ENCODE measurements at regions not wholly inside any gene's neighbourhood (a gene's known extent, or its start where the extent isn't known, plus 50 kb on each side); places are given as distances from the start of the nearest gene placed in this dataset.
"Not testable (repeated sequence)": the region's sequence is repeated elsewhere in the genome, so short reads cannot be mapped to it uniquely, and the experiment has no call there.

DNA sequence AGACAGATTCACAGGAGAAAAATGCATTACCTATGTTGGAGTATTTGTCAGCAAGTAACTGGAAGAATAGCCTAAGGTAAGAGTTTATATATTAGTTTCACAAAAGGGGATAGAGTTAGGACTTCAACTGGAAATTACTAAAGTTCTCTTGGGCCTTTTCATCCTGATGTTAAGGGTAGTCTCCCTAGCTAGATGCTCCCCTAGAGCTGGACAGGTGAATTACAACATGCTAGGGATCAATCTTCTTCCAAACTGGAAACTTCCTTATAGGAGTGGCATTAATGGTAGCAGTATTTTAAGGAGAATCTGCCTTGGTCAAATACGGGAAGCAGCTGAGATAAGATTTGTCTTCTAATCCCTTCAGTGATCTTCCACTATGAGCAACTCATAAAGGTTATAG, 632.8 kb upstream of the RAG2 start:
- no peak for DNase-seq

DNA sequence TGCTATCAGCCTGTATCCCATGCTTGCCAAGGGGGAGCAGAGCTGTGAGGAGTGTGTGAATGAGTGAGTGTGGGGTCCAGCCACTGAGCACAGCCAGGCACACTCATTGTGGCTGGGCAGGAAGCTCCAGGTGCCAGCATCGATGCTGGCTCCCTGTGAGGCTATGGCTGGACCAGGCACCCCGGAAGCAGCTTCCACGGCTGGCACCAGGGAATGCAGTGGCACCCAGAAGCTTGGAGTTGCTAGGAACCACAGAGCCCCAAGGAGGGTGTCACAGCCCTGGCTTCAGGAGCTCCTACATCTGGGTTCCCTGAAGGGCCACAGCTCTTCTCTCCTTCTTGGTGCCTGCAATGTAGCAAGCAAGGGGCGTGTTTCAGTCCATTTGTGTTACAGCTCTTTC, 625.9 kb upstream of the RAG2 start:
- no peak for DNase-seq

DNA sequence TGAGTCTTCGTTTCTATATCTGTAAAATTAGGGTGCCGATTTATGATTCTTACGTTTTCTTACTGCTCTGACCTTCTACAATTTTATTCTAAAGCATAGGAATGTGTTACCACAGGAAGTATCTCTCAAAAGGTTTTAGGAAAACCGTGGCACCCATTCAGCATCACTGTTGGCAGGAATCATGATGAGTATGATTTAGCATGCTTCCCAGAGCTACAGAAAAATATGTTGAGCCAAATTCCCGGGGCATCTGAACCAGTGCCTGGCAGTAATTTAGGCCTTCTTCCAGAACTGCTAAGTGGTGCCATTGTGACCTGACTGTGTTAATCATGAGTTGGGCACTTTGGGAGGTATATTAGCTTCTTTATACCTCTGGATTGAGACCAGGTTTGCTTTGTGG, 605.0 kb upstream of the RAG2 start:
- no peak for DNase-seq

DNA sequence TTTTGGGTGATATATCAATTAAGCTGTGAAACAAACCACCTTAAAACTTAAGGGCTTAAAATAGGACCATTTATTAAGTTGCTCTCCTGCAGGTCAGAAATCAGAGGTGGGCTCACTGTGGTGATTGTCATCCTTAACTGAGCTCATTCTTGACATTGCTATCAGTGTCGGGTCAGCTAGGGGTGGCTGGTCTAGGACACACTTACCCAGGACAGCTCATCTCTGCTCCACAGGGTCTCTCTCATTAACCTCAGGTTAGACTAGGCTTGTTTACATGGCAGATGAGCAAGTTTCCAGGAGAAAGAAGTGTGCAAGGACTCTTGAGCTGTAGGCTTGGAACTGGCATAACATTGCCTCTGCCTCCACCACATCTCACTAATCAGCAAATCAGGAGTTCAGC, 601.0 kb upstream of the RAG2 start:
- no peak for DNase-seq

DNA sequence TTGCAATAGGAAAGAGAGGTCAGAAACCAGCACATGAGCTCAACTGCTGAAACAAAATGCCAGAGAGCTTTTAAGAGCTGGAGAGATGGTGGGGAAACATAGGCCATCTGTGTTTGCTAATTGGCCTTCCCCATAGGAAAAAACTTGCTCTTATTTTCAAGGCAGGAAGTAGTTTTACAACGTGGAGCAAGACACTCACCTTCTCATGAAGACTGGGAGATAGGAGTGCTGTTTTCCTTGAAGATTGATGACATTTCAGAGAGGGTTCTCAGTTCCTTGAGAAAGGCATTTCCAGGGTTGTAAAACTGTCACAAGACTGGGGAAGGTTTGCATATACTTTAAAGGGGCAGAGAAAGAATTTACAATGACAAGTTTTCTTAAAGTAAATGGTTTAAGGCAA, 586.3 kb upstream of the RAG2 start:
- no peak for DNase-seq

DNA sequence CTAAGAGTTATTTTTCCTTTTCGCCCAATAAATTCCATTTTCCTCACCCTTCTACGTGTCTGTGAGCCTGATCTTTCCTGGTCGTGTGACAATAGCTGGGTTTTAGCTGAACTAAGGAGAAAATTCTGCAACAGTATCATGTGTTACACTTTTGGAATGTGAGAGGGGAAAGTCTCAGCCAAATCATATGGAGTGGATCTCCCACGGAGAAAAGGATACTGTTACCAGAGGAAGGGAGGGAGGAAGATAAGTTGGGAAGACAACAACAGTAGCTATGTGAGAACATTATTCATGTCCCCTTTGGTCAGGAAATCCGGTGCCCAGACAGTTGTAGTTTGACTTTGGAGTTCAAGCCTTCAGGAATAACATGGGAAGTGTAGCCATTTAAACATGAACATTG, 584.0 kb upstream of the RAG2 start:
- DNase-seq = no peak

DNA sequence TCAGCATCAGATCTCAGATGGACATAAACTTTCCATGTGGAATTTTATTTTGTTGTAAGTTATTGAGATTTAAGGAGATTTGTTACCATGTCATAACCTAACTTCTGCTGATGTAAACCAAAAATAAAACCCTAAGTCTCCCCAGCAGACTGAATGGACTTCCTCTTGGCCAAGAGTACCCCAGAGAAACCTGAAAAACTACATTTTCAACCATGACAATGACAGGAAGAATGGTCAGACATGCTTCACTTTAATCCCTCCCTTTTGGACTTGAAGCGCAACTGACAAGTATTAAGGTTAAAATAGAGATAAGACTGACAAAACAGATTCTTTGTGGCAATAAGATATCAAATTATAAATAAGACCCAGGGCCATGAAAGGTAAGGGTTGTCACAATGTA, 579.7 kb upstream of the RAG2 start:
- no peak for DNase-seq

DNA sequence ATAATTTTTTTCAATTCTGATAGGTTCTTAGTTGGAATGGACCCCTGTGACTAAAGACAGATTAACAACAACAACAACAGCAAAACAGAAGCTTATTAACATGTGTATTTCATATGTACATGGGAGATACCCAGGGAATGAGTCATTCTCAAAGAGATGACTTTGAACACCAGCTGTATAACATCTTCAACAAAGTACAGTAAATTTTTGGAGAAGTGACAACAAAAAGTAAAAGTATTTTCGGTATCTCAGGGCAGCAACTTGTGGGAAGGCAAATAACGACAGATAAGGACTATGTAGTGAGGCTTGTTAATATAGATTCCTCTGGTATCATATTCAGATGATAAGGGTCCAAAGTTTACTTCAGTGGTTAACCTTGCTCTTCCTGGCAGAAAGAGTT, 573.4 kb upstream of the RAG2 start:
- DNase-seq = no peak

DNA sequence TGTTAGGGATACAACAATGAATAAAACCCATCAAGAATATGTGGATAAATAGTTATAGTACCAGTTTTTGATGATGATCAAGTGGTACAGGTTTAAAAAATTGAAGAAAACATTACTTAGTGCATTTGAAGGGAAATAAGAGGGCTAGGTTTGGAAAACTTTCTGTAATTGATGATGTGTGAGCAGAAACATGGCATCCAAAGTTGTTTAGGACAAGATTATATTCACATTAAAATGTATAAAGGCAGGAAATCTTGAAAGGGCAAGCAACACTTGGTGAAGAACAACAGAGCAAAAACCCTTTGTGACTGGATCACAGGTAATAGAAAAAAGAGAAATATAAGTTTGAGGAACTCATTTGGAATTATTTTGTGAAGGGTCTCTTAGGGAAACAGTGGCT, 572.3 kb upstream of the RAG2 start:
- DNase-seq = no peak

DNA sequence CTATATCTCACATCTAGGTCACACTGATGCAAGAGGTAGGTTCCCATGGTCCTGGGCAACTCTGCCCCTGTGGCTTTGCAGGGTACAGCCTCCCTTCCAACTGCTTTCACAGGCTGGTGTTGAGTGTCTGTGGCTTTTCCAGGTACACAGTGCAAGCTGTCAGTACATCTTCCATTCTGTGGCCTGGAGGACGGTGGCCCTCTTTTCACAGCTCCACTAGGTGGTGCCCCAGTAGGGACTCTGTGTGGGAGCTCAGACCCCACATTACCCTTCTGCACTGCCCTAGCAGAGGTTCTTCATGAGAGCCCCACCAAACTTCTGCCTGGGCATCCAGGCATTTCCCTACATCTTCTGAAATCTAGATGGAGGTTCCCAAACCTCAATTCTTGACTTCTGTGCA, 547.4 kb upstream of the RAG2 start:
- DNase-seq = not testable (repeated sequence)

DNA sequence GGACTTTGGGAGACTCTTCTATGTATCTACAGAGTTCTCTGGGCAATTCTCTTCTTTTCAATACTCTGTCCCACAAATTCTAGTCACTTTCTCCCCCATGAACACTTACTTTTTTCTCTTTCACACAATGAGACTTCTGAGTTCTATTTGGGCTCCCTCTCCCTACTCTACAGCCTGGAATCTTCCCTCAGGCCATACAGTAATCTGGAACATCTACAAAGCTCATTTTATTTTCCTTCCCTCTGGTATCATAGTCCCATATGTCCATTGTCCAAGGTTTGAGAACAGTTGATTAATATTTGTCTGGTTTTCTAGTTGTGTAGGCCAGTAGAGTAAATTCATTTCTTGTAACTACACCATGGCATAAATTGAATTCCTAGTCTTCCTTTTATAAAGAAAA, 544.6 kb upstream of the RAG2 start:
- DNase-seq = no peak

DNA sequence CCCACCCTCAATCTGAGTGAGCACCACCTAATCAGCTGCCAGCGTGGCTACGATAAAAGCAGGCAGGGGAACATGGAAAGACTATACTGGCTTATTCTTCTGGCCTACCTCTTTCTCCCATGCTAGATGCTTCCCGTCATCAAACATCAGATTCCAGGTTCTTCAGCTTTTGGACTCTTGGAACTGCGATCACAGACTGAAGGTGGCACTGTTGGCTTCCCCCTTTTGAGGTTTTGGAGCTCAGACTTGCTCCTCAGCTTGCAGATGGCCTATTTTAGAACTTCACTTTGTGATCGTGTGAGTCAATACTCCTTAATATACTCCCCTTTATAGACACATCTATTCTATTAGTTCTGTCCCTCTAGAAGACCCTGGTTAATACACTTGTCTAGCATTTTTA, 543.7 kb upstream of the RAG2 start:
- DNase-seq = no peak

DNA sequence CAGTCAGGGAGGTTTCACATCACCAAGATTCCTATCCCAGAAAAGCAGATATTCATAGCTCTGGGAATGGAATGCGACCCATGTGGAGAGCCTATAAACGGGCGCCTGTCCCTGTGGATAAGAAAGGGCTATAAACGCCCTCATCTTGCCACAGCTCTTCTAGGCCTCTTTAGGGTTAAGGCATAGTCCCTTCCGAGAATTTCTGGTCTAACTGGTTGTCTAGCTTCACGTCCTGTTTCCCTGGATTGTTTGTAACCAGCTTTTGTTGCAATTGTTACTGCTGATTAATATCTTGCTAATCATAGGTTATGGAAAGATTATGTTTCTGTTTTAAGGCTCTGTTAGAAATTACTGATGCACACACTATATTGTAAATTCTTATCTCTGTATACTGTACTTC, 537.6 kb upstream of the RAG2 start:
- DNase-seq = not testable (repeated sequence)

DNA sequence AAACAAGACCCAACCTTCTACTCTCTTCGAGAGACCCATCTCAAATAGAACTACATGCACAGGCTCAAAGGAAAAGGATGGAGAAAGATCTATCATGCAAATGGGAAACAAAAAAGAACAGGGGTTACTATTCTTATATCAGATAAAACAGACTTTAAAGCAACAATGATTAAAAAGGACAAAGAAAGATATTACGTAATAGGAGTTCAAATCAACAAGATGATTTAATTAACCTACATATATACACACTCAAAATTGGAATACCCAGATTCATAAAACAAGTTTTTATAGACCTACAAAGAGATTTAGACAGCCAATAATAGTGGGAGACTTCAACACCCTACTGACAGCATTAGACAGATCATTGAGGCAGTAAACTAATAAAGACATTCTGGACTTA, 536.6 kb upstream of the RAG2 start:
- DNase-seq = no peak

DNA sequence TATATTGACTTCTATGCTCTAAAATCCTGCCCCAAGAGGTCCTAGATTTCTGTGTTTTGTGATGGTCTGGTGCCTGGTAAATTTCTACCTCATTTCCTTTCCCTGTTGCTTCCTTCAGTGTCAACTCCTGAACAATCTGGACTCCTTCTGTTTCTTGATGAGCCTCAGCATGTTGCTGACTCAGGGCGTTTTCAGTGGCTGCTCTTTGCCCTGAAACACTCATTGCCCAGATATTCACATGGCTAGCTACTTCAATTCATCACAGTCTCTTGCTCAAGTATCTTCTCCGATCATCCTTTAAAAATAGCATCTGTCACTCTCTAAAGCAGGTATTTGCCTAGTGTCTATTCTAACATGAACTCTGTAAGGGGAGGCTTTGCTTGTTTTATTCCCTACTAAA, 526.3 kb upstream of the RAG2 start:
- no peak for DNase-seq

DNA sequence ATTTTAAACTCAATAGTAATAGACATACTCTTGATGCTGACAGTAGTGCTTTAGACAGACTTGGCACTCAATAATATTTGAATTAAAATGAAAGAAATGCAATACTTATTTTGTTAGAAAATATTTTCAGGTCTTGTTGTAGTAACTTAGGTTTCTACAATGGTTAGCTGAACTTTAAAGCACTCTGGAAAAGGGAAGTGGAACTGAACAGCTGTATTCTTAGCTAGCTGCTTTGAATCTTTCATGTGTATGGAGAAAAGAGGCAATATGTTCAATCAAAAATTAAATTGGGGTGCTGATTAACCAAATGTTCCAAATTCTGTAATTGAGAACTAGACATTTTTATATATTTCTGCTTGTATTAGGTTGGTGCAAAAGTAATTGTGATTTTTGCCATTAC, 517.9 kb upstream of the RAG2 start:
- DNase-seq = no peak

DNA sequence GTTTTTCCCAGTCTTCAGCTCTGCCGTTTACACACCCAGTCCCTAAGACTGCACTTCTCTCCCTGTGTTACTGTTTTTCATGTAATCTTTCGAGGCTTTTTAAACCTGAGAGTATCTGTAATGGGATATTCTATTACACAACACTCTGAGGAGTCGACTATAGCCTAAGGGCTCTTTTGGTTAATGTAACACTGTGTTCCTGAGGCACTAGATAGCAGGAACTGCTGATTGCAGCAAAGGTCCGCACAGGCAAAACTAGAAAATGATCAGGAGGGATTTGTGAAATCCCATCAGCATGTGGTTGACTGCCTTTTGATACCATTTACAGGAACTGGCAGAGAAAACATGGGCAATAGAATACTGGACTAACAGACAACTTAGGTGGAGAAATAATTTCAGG, 512.3 kb upstream of the RAG2 start:
- DNase-seq = no peak

DNA sequence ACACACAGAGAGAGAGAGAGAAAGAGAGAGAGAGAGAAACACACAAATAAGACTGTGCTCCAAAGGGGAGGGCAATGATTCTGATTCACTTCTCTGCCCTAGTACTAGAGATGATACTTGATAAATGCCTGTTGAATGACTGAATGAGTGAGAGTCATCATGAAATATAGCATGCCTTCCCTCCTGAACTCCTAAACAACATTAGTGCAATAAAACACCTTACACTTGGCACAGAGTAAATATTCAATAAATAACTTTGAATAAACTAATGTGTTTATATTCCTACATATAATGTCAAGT, 511.2 kb upstream of the RAG2 start:
- no peak for DNase-seq

DNA sequence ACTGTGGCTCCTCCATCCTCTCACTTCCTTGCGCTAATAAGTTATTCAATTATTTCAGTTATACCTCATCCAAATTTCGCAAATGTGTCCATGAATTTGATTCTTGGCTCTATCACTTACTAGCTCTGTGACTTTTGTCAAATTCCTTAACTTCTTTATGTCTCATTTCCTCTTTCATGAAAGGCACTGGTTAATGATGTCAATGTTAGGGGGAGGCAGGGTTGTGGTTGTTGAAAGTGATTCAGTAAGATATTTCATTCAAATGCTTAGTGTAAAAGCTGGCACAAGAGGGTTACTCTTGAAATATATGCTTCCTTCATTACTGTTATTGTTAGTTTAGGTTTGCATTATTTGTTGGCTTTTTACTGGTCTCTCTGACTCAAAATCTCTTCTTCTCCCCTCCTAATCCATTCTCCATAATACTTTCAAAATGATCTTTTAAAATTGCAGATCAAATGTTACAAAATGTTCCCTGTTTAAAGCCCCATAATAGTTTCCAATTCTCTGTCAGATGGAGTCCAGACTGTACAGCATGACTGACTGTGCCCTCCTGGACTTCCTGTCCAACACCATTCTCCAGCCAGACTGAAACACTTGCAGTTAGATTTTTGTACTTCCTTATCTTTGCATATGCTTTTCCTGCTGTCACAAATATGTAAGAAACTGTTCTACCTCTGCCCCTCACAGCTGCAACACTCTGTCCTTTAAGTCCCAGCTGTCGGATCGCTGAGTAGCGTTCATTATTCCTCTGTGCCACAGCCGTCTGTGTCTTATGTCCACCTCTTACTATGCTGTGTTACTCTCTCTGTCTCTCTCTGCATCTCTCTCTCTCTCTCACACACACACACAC, 510.6 kb upstream of the RAG2 start:
- no peak for DNase-seq

DNA sequence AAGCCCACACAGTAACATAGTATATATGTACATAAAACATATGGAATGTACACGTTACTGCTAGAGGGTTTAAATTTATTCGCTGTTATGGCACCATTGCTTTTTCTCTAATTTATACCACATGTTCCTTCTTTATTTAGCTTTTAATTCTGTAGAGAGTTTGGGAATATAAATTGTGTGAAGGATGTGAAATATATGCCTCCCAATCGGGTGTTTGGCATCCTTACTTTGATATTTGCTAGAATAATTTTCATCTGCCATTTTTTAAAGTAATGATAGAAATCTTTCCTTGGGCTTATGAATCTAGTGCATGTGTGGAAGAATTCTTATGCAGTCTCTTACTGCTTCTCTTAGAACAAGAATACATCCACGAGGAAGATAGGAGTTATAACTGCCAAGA, 509.8 kb upstream of the RAG2 start:
- DNase-seq = no peak

DNA sequence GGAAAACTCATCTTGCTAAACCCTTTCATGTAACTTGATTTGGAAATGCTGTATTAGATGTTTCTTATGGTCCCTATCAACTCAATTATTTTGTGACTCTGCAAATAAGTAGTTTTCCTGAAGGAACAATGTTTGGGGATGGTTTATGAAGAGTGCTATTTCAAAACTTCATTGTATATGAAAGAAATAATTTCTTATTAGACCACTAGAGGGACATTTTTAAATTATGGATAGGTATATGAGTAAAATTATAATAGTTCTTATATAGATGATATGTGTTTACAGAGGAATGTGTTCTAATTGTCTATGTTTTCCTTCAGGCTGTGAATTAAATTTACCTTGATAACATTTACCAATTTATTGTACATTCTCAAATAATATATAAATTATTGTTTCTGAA, 509.4 kb upstream of the RAG2 start:
- no peak for DNase-seq

DNA sequence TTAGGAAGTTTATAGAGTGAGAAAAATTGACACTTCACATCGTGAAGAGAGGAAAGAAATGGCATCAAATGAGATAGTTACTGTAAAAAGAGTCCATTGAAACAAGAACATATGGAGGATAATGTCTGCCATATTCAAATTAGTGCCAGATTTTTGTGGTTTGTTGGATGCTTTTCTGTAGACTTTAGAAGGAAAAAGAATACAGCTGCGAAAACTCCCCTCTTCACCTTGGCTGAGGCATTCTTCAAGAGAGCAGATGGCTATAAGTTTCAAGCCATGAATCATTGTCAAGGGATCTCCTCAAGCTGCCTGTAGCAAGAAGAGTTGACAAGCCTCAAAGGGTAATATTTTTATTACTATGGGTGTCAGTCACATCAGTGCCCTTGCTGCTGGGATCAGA, 507.4 kb upstream of the RAG2 start:
- DNase-seq = no peak

DNA sequence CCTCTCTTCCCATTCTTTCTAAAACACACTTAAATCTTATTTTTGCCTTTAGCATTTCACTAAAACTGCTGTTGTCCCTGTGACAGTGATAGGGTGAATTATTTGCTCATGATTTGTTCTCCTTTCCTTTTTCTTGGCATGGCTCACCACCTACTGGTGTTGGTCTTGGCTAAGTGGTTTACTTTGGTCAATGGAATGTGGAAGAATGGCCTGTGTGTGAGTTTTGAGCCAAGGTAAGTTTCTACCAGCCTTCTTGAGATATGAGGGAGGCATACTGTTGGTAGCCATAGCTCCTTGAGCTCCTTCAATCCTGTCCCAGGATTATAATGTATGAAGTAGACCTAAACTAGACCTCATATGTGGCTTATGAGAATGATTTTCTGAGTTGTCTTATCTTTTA, 506.3 kb upstream of the RAG2 start:
- no peak for DNase-seq

DNA sequence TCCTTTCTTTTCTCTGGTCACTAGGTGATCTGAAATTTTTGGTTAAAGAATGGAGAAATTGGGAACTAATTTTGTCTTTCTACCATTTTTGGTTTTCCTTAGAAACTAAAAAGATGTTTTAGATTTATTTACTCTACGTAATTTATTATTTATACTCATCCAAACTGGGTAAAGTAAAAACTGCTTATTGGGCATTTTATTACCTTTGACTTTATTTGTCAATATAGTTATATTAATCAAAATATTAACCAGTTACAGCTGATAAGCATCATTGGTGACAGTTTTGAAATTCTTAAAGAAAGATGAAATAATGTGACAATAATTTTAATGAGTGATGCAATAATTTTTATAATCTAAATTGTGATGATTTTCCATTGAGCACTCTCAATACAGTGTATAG, 502.0 kb upstream of the RAG2 start:
- DNase-seq = no peak

DNA sequence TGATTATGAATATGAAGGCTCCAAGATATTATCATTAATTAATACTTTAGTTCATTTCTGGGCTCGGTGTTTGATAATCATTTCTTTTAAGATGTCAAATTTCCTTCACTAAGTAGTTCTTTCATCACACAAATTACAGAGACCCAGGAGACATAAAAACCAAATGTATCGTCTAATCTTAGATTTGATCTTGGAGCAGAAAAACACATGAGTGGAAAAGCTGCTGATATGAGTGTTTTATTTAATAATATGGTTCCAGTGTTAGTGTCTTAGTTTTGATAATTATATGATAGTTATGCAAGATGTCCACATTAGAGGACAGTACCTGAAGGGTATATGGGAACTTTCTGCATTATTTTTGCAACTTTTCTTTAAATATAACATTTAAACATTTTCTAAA, 494.5 kb upstream of the RAG2 start:
- DNase-seq = no peak

DNA sequence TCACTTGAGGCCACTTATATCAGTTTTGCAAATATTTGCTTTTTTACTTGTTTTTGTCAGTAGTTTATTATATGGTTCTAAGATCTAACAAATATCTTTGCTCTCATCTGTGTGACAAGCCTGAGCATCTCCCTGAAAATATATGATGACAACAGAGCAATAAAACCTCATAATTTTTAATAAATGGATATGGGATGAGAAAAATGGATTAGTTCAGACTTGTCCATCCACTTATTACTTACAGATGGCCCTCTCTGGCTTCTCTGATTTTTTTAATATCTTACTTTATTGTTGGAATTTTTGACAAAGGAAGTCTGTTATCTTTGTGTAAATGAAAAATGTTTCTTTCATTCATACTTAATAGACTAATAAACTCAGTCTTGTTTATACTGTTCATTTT, 491.4 kb upstream of the RAG2 start:
- no peak for DNase-seq

All from NCI-H526 treated with DMSO at 0.1 percent for 48 hours (cell line).